K562 (cell line): ENCODE measurements at regions not wholly inside any gene's neighbourhood (a gene's known extent, or its start where the extent isn't known, plus 50 kb on each side); places are given as distances from the start of the nearest gene placed in this dataset.

Experiments used
- CTCF ChIP-seq, 3 experiments: IDR thresholded peaks in 2 of 3; conservative IDR thresholded peaks in 1 of 3; 2 replicates each; pipeline ENCODE4 v1.5.1; 2011 to 2012; ENCODE audit warnings: low read length in 3 of 3, mild to moderate bottlenecking in 3 of 3, control low read depth in 2 of 3, improper control_type of control experiment in 1 of 3, inconsistent platforms in 1 of 3, low read depth in 1 of 3, mixed read lengths in 1 of 3, moderate library complexity in 1 of 3; ENCODE audit not compliant: insufficient read depth in 2 of 3
- EP300 ChIP-seq: IDR thresholded peaks from 2 replicates; pipeline ENCODE4 v1.6.1; 2012; ENCODE audit warnings: low read length, improper control_type of control experiment
- MAX ChIP-seq: sonication (generic); formaldehyde crosslinking; IDR thresholded peaks from 2 replicates; pipeline ENCODE4 v1.9.0; 2022; ENCODE audit warnings: mild to moderate bottlenecking, missing genetic modification reagents
- PHB ChIP-seq: fragments of 250-450 bp; sonication (Bioruptor Pico); IDR thresholded peaks from 2 replicates; pipeline ENCODE4 v1.5.0; 2021
- TARDBP ChIP-seq: fragments of 450-650 bp; IDR thresholded peaks from 2 replicates; pipeline ENCODE4 v1.6.1; 2016
- ZFP1 ChIP-seq: fragments of 450-650 bp; formaldehyde crosslinking; IDR thresholded peaks from 2 replicates; pipeline ENCODE4 v1.4.0; 2020; ENCODE audit warnings: mild to moderate bottlenecking, mixed read lengths
- ZNF449 ChIP-seq: fragments of 250-450 bp; sonication (Bioruptor Pico); IDR thresholded peaks from 2 replicates; pipeline ENCODE4 v1.8.0; 2022; ENCODE audit warnings: moderate library complexity, mild to moderate bottlenecking, inconsistent platforms

- TF ChIP-seq PHB (CRISPR knock-in tag), result no peak
- no peak for TF ChIP-seq CTCF (IDR thresholded peaks at IDR 0.05 in 2 of 3, conservative IDR thresholded peaks at IDR 0.05 in 1 of 3; ENCODE audit: insufficient read depth in 2 of 3, low read depth in 1 of 3, low read length in 3 of 3)
- no peak for TF ChIP-seq ZFP1 (CRISPR knock-in tag)
- no peak for TF ChIP-seq ZNF449 (CRISPR knock-in tag)
- no peak for TF ChIP-seq TARDBP
- TF ChIP-seq EP300, result no peak
- no peak for TF ChIP-seq MAX (CRISPR knock-in tag)
These were observed 51.1 kb upstream of the NHSL1 start for GRCh38 chr6:138550346-138550767.
